TTC549 (cell line): ENCODE measurements at regions not wholly inside any gene's neighbourhood (a gene's known extent, or its start where the extent isn't known, plus 50 kb on each side); places are given as distances from the start of the nearest gene placed in this dataset.
A peak's percentile ranks its signal among the peaks of the same experiment; 100 is the strongest.

ENCODE experiments used
- FAIRE-seq: peaks from 2 replicates; lab custom pipeline; 2012; peaks lifted over from hg19 to GRCh38; lab: Jason Lieb, UNC

DNA sequence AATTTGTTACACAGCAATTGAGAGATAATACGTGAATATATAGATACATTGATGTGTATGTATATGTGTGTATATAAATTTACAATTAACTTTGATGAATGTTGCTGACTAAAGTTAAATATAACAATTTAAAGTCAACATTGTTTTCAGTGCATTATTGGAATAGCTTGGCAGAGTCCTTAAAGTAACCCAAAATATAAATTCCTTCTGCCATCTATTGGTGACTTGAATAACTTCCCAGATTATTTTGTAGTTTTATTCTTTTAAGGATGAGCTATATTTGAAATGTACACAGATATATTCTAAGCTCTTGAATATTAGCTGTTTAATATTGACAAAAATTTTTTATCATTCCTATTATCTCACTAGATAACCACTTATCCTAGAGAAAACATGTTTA, 298.2 kb upstream of the FSTL5 start:
- FAIRE-seq = peak; percentile 92

DNA sequence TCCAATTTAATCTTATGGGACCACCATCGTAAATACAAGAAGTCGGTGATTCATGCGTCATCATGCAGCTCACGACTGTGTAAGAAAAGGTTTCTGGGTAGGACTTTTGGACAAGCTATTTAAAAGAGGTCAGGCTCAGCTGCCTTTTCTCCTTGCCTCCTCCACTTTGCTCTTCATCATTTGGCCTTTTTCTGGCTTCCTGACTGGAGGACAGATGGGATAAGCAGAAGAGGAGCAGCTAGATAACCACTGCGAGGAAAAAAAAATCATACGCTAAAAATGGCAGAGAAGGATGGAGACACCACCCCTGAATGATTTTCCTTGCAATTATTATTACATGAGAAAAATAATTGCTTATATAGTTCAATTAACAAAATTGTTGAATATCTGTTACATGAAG, 294.3 kb upstream of the FSTL5 start:
- FAIRE-seq = no peak

DNA sequence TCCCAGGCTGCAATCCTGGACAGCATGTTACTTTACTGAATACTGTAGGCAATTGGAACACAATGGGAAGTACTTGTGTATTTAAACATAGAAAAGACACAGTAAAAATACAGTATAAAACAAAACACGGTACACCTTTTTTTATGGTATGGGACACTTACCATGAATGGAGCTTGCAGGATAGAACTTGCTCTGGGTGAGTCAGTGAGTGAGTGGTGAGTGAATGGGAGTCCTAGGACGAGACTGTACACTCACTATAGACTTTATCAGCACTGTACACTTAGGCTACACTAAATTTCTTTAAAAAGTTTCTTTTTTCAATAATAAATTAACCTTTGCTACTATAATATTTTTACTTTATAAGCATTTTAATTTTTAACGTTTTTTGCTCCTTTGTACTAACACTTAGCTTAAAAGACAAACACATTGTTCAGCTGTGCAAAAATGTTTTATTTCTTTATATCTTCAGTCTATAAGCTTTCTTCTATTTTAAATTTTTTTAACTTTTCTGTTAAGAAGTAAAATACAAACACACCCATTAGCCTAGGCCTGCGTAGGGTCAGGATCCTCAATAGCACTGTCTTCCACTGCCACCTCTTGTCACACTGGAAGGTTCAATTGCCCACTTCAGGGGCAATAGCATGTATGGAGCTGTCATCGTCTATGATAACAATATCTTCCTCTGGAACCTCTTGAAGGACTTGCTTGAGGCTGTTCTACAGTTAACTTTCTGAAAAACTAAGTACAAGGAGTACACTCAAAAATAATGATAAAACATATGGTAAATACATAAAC, 293.5 kb upstream of the FSTL5 start:
- no peak for FAIRE-seq

DNA sequence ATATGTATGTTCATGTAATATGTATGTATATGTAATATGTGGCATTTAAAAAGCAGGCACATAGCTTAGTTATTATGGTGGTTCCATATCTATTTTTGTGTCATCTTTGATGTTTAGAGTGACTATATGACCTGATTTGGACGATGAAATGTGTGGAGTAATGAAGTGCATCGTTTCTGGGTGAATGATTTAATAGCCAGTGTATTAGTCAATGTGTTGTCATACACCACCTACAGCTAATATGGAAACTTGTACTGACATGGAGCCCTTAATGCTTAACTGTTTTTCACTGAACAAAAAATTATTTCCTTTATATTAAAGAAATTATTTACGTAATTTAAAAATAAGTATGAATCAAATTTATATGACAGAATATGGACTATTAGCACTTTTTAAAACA, 292.3 kb upstream of the FSTL5 start:
- FAIRE-seq = no peak

DNA sequence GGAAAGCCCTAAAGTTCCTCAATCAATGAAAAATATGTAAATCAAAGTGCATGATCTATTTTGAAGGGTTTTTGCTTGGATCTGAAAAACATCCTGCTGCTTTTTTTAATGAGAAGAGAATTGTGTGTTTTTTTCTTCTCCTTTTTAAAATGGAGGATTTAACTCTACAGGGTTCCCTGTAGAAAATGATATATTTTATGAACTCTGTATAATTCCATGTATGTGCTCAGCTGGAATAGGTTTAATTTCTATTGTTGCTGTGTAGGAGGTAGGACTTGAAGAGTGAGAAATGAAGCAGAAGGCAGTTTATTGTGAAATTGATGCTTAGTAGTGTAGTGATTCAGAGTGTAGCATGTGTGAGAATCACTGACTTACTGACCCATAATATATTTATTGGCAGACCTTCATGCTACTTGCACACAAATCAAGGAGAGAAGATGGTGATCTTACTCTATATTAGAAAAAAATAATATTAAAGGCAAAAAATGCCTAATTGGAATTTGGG, 286.8 kb upstream of the FSTL5 start:
- no peak for FAIRE-seq

DNA sequence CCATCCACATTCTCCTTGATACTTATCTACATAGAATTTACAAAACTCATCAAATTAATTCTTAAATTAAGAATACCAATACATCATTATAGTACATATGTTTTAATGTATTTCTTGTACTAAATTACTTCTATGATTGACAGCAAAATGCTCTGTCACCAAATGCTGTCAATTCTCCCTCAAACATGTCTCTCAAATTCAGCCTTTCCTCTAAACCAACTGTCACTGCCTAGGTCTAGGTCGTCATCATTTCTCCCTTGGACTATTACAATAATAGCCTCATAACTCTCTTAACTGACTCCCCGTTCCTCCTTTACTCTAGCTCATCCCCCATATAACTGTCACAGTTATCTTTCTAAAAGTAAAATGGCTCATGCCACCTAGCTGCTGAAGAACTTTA, 279.7 kb upstream of the FSTL5 start:
- no peak for FAIRE-seq

DNA sequence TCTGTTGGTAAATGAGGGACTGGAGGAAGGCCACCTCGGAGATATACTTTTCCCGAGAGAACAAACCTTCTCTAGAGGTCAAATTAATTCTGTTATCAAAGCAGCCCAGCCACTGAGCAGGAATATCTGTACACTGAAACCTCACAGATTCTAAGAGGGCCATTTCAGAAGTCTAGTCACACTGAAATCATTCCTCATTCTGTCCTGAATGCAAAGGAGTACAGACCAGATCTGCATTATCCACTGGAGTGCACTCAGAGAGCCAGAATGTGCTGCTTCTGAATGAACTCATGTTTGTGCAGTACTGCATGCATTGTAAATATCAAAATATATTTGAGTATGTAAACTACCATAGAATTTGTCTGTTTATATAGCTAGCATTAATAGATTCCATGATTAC, 278.3 kb upstream of the FSTL5 start:
- no peak for FAIRE-seq

DNA sequence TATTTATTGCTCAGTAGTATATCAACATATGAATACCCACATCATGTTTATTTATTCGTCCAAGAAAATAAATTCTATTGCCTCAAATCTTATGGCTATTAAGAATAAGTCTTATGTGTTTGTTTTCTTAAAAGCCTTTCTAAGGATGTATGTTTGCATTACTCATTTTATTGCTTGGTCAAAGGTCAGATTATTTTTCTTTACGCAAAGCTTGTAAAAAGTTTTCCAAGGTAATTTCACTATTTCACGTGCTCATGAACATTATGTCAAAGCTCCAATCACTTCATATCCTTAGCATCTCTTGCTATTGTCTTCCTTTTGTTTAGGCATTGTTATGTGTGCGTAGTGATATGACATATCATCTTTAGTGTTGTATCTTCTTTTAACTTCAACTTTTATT, 258.5 kb upstream of the FSTL5 start:
- no peak for FAIRE-seq

DNA sequence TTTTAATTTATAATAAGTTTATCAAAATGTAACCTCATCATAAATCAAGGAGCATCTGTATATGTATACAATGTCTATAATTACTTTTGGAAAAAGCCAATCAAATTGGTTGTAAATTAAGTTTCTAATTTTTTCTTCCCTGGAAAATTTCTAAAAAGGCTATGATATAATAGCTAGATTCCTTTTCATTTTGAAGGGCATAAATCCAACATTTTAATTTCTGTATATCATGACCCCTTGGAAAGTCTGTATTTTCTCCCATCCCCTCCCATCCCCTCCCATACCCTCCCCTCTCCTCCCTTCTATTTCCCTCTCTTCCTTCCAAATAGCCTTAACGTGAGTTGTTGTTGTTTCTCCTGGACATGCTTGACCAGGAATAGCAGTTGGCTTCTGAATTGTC, 247.1 kb upstream of the FSTL5 start:
- no peak for FAIRE-seq

DNA sequence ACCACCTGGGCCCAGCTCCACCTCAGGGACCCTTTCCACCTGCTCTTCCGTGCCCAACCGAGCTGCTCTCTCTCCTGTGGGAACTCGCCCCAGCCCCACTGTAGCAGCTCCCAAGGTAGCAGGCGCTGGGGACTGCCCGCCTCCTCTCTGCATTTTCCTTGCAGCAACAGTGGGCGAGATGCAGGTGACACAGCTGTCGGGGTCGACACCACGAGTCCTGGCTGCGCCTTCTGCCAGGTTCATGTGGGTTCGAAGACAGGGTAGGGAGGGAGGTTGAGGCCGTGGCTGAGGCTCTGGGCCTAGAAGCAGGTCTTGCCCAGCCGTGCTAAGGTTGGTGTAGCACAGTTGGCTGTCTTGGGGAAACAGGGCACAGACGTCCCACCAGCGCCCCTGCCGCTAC, 245.2 kb upstream of the FSTL5 start:
- FAIRE-seq = no peak

DNA sequence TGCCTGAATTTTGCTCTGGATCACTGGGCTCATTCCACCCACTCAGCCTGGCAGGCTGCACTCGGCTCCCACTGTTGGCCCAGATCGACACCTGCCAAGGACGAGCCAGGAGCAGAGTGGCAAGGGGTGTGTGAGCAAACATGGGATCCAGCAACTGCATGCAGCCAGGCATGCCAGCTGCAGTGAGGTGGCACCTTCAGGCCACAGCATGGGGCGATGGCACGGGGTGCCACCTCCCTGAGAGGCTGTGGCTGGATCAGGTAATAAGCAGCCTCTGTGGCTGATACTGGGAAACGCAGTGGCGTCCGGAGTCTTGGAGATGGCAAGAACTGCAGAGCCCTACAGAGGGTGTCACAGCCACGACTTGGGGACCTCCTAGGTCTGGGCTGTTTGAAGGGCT, 244.5 kb upstream of the FSTL5 start:
- FAIRE-seq = no peak

DNA sequence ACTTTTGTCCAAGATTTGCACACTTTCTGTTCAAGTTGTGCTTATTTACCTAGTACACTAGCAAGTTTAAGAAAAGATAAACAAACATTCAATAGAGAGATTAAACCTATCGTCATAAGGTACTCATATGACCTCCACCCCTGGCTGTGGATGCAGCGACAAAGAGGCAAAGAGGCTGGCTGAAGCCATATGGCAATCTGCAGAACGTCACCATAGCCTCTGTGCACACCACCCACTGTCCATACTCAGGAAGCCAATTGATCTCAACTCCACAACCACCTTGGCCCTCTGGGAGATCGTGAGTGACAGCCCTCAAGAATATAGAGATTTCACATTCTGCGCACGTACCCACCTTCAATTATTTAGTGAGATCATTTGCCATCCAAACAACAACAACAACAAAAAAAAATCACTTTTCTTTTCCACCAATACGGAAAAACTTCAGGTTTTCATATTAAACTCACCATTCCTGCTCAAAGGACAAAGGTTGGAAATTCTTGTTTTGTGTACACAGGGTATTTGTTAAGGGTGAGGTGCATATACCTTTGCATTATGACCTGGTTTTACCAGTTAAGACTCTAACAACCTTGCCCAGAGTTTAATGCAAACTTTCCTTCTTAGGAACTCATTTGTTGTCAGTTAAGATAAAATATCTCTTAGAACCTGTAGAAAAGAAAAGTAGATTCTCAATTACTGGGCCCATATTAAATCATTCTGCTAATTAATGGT, 243.0 kb upstream of the FSTL5 start:
- FAIRE-seq = no peak

DNA sequence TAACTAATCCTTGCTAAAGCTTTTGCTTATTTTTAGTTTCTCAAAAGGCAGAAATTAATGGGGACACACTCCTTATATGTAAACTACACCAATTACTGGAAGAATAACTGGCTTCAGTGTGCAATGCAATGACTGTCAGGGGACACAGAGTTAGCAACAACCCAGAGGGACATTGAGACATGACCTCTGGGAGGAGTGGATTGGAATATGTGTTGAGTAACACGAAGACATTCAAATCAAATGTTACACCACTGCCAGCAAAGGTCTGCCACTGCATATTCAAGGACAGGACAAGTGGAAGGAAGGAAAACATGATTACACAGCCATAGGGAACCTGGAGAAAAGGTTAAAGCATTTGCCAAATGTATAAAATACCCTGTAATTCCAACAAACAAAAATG, 240.1 kb upstream of the FSTL5 start:
- FAIRE-seq = no peak

DNA sequence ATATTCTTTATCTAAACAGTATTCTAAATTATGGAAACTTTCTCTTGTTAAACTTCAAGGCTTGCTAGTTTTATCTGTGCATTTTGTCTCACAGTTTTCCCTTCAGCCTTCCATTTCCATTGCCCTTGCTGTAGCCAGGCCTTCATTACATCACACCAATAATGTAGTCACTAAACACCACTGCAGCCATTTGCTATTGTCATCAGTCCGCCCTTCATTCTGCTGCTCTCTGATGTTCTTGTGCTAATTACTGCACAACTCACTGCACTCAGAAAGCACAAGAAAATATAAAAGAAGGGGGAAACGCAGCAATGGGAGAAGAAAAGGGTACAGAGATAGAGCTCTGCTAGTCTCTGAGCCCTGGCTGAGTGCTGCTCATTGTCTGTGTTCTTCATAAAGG, 239.6 kb upstream of the FSTL5 start:
- FAIRE-seq = no peak

DNA sequence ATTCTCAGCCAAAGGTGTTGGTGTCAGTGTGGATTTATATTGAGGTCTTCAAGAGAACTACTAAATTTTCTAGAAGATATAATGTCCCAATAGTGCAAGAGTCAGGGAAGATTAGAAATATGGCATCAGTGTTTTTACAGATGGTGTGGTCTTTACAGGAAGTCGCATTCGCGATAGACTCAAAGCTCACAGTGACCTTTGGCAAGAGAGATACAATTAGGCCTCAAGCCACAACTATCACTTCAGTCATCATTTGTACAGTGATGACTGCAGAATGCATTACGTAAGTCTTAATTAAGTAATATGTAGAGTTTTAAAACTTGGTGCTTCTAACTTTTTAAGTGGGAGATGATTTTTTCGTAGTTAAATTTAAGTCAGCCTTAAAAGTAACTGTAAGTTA, 237.2 kb upstream of the FSTL5 start:
- no peak for FAIRE-seq

DNA sequence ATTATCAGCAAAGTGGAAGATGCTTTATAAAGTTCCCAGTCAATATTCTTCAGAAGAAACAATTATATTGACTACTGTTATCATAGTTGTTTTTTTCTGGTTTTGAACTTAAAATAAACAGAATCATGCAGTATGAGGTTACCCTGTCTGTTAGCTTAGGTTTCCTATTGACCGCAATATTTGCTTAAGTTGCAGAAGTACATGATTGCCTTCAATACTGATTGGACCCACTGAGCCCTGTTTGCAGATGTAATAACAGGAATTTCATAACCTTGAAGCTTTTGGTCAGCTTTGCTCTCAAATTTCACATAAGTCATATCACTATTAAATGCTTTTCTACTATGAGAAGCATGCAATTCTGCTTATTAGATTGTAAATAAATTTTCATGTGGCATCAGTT, 229.1 kb upstream of the FSTL5 start:
- no peak for FAIRE-seq

DNA sequence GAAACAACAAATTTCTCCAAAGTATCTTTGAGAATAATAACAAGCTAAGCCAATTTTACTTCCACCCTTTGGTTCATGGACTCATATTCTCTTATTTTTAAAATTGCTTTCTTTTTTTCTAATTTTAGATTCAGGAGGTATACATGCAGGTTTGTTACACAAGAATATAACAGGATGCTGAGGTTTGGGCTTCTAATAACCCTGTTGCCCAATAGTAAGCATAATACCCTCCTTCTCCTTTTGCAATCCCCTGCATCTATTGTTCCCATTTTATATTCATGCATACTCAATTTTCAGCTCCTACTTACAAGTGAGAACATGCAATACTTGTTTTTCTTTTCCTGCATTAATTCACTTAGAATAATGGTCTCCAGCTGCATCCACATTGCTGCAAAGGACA, 202.3 kb upstream of the FSTL5 start:
- FAIRE-seq = no peak

DNA sequence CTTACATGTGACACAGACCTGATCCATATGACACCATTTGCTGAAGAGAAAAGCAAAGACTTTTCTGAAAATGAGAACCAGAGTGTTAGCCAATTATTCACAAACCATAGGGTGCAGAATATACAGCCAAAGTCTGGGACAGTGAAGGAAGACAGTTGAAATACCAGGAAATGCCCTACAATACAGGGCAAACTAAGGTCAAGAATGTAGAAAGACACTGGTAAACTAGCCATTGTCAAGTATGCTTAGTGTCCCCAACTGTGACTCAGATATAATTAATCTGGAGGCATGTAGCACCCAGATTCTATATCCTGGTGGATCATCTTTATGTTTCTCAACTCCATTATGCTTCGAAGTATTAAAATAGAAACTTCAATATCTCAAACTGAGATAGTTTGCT, 200.9 kb upstream of the FSTL5 start:
- no peak for FAIRE-seq

DNA sequence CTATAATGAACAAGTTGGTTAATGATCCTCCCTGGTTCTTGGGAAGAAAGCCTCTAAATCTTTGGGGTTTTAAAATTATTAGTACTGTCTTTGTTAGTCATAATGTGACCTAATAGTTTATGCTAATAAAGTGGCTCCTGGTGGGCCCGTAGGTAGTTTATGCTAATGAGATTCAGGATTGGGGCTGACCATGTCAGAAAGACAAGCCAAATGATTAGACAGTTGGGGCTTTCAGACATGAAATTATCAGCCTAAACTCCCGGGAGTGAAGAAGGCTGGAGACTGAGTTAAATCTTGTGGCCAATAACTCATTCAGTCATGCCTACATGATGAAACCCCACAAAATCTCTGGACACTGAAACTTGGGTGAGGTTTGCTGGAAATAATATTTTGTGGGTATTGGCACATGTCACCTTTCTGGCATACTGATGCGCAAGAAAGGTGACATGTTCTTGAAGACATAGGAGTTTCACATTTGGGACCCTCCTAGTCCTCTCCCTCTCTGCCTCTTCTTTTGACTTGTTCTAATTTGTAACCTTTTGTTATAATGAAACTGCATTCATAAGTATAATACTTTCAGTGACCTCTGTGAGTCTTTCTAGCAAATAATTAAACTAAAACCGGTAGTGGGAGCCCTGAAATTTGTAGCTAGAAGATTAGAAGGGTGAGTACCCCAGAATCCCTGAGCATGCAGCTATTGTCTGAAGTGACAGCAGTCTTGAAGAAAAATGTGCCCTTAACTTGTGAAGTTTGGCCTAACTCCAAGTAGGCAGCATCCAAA, 196.8 kb upstream of the FSTL5 start:
- FAIRE-seq = no peak

DNA sequence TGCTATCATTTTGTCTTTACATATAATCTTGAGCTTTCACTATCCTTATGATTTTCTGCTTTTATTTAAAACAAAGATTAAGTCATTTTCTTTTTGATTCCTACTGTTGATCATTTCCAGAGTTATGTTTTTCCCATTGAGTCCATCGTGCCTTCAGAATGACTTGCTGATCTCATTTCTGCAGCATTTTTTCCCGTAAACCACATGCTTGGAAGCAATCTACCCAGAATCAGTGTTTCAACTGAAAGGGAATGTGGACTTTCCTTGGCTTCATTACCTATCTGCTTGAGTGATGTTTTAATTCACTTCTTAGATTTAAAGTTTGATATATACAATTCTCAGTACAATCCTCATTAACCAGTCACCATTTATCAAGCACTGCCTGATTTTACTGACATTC, 192.4 kb upstream of the FSTL5 start:
- no peak for FAIRE-seq

DNA sequence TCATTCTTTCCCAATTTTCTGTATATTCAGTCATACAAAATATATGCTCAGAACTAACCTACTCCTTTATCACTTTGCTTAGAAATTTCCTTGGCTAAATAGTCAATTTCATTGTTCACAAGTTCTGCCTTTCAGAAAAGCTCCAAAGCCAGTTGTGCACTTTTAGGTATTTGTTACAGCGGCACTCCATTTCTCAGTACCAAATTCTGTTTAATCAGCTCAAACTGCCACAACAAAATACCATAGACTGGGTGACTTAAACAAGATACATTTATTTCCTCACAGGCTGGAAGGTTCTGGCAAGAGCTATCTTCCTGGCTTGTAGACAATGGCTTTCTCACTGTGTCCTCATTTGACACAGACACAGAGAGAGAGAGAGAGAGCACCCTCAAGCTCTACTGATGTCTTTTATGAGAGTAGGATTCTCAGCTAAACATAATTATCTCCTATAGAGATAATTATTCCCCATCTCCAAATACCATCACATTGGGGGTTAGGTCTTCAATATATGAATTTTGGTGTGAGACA, 188.8 kb upstream of the FSTL5 start:
- FAIRE-seq = no peak

DNA sequence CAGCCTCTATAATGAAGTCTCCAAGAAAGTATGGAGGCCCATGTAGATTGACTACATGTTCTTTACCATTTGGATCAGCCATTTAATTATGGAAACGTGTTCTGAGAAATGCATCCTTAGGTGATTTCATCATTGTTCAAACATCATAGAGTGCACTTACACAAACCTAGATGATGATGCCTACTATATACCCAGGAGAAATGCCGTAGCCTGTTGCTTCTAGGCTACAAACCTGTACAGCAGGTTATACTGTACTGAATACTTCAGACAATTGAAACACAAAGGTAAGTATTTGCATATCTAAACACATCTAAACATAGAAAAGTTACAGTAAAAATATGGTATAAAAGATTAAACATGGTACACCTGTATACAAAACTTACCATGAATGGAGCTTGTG, 186.5 kb upstream of the FSTL5 start:
- FAIRE-seq = no peak

DNA sequence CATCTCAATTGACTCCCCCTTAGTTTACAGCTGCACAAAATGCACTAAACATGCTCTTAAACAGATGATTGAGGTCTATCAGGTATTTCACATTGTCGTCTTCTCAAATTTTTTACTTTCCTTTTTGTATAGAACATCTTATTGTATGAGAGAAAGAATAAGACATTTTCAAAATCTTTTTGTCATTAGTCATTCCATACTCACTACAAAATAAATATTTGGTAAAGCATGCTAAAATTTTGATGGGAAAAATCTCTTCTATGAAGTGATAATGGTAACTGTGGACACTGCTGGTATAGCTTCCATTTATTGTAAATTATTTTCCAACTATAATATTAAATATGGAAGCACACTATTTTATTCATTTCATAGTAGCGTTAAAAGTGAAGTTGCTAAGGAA, 185.6 kb upstream of the FSTL5 start:
- no peak for FAIRE-seq
